ENCODE measurements at regions not wholly inside any gene's neighbourhood (a gene's known extent, or its start where the extent isn't known, plus 50 kb on each side); places are given as distances from the start of the nearest gene placed in this dataset.

- Mint-ChIP-seq H3K36me3 (no peaks in the 10 kb centered on the region), H3K4me3 (no peak overlapping the region)
- ATAC-seq: peak; percentile 44
Observed at GRCh38 chr15:70271422-70272088, 173.8 kb upstream of the TLE3 start.

GRCh38 chr15:70270752-70271111, 173.0 kb upstream of the TLE3 start:
- no peaks in the 10 kb centered on the region for H3K9me3 Mint-ChIP-seq
- ATAC-seq: no peak
- H3K4me1 Mint-ChIP-seq: peaks cover 38% of the 10 kb centered on the region
- no peak overlapping the region for H3K4me3 Mint-ChIP-seq
- DNase-seq (ENCODE audit: low spot score in 2 of 2): no peak
- H3K27ac Mint-ChIP-seq: no peak overlapping the region
- H3K36me3 Mint-ChIP-seq: no peaks in the 10 kb centered on the region

More at GRCh38 chr15:70271422-70272088, 173.8 kb upstream of the TLE3 start:
- Mint-ChIP-seq H3K27ac (no peak overlapping the region), H3K4me1 (peaks cover 31% of the 10 kb centered on the region), H3K9me3 (no peaks in the 10 kb centered on the region)
- DNase-seq (ENCODE audit: low spot score in 2 of 2): no peak

GRCh38 chr15:70269991-70270751, 172.5 kb upstream of the TLE3 start:
- H3K4me1 Mint-ChIP-seq: peaks cover 38% of the 10 kb centered on the region

GRCh38 chr15:70269311-70269911, 171.7 kb upstream of the TLE3 start:
- Mint-ChIP-seq H3K4me3 (no peak overlapping the region), H3K9me3 (no peaks in the 10 kb centered on the region), H3K4me1 (peaks cover 38% of the 10 kb centered on the region), H3K36me3 (no peaks in the 10 kb centered on the region), H3K27ac (no peak overlapping the region)
- DNase-seq (ENCODE audit: low spot score in 2 of 2) (no peak), ATAC-seq (no peak)

More at GRCh38 chr15:70269991-70270751, 172.5 kb upstream of the TLE3 start:
- no peak for ATAC-seq
- Mint-ChIP-seq H3K9me3 (no peaks in the 10 kb centered on the region), H3K27ac (no peak overlapping the region), H3K4me3 (no peak overlapping the region), H3K36me3 (no peaks in the 10 kb centered on the region)
- DNase-seq (ENCODE audit: low spot score in 2 of 2): no peak

GRCh38 chr15:70268698-70269251, 171.1 kb upstream of the TLE3 start:
- peak; percentile 73 for ATAC-seq
- peak overlapping the region; percentile 23 for H3K27ac Mint-ChIP-seq

GRCh38 chr15:70267879-70268278, 170.2 kb upstream of the TLE3 start:
- DNase-seq (ENCODE audit: low spot score in 2 of 2): no peak
- H3K4me3 Mint-ChIP-seq: no peak overlapping the region
- ATAC-seq: no peak
- H3K27ac Mint-ChIP-seq: no peak overlapping the region
- no peaks in the 10 kb centered on the region for H3K36me3 Mint-ChIP-seq
- peaks cover 43% of the 10 kb centered on the region for H3K4me1 Mint-ChIP-seq
- H3K9me3 Mint-ChIP-seq: no peaks in the 10 kb centered on the region

More at GRCh38 chr15:70268698-70269251, 171.1 kb upstream of the TLE3 start:
- Mint-ChIP-seq H3K4me1 (peaks cover 41% of the 10 kb centered on the region), H3K4me3 (no peak overlapping the region), H3K36me3 (no peaks in the 10 kb centered on the region), H3K9me3 (no peaks in the 10 kb centered on the region)
- DNase-seq (ENCODE audit: low spot score in 2 of 2): no peak

GRCh38 chr15:70267306-70267705, 169.6 kb upstream of the TLE3 start:
- peak overlapping the region; percentile 23 for H3K4me3 Mint-ChIP-seq
- no peak for DNase-seq (ENCODE audit: low spot score in 2 of 2)
- H3K9me3 Mint-ChIP-seq: no peaks in the 10 kb centered on the region
- ATAC-seq: no peak
- peak overlapping the region; percentile 55 for H3K27ac Mint-ChIP-seq
- peaks cover 43% of the 10 kb centered on the region for H3K4me1 Mint-ChIP-seq
- no peaks in the 10 kb centered on the region for H3K36me3 Mint-ChIP-seq

- peak overlapping the region; percentile 55 for H3K27ac Mint-ChIP-seq
- ATAC-seq: peak; percentile 33
- peaks cover 48% of the 10 kb centered on the region for H3K4me1 Mint-ChIP-seq
- no peaks in the 10 kb centered on the region for H3K9me3 Mint-ChIP-seq
- DNase-seq (ENCODE audit: low spot score in 2 of 2): no peak
- peak overlapping the region; percentile 23 for H3K4me3 Mint-ChIP-seq
- no peaks in the 10 kb centered on the region for H3K36me3 Mint-ChIP-seq
Observed at GRCh38 chr15:70266412-70267121, 168.8 kb upstream of the TLE3 start.

GRCh38 chr15:70265986-70266385, 168.3 kb upstream of the TLE3 start:
- DNase-seq (ENCODE audit: low spot score in 2 of 2) (no peak), ATAC-seq (no peak)
- H3K9me3 Mint-ChIP-seq: no peaks in the 10 kb centered on the region
- no peak overlapping the region for H3K4me3 Mint-ChIP-seq
- no peaks in the 10 kb centered on the region for H3K36me3 Mint-ChIP-seq
- peaks cover 45% of the 10 kb centered on the region for H3K4me1 Mint-ChIP-seq
- peak overlapping the region; percentile 55 for H3K27ac Mint-ChIP-seq

- no peaks in the 10 kb centered on the region for H3K36me3 Mint-ChIP-seq
- H3K9me3 Mint-ChIP-seq: no peaks in the 10 kb centered on the region
- no peak overlapping the region for H3K27ac Mint-ChIP-seq
- ATAC-seq (no peak), DNase-seq (ENCODE audit: low spot score in 2 of 2) (no peak)
- peaks cover 49% of the 10 kb centered on the region for H3K4me1 Mint-ChIP-seq
- H3K4me3 Mint-ChIP-seq: no peak overlapping the region
Observed at GRCh38 chr15:70265466-70265978, 167.8 kb upstream of the TLE3 start.

GRCh38 chr15:70264738-70265465, 167.2 kb upstream of the TLE3 start:
- H3K4me3 Mint-ChIP-seq: no peak overlapping the region
- ATAC-seq (no peak), DNase-seq (ENCODE audit: low spot score in 2 of 2) (no peak)
- no peaks in the 10 kb centered on the region for H3K9me3 Mint-ChIP-seq
- peaks cover 55% of the 10 kb centered on the region for H3K4me1 Mint-ChIP-seq
- no peaks in the 10 kb centered on the region for H3K36me3 Mint-ChIP-seq
- H3K27ac Mint-ChIP-seq: no peak overlapping the region

- no peak for ATAC-seq
- H3K4me3 Mint-ChIP-seq: no peak overlapping the region
Observed at GRCh38 chr15:70264014-70264582, 166.4 kb upstream of the TLE3 start.

GRCh38 chr15:70262591-70263274, 165.0 kb upstream of the TLE3 start:
- no peak overlapping the region for H3K4me3 Mint-ChIP-seq
- no peak overlapping the region for H3K27ac Mint-ChIP-seq

More at GRCh38 chr15:70264014-70264582, 166.4 kb upstream of the TLE3 start:
- Mint-ChIP-seq H3K9me3 (no peaks in the 10 kb centered on the region), H3K36me3 (peaks cover 1% of the 10 kb centered on the region), H3K27ac (no peak overlapping the region), H3K4me1 (peaks cover 62% of the 10 kb centered on the region)
- no peak for DNase-seq (ENCODE audit: low spot score in 2 of 2)

More at GRCh38 chr15:70262591-70263274, 165.0 kb upstream of the TLE3 start:
- Mint-ChIP-seq H3K36me3 (peaks cover 8% of the 10 kb centered on the region), H3K9me3 (no peaks in the 10 kb centered on the region), H3K4me1 (peaks cover 63% of the 10 kb centered on the region)
- ATAC-seq: no peak
- DNase-seq (ENCODE audit: low spot score in 2 of 2): no peak
